ENCODE measurements at regions not wholly inside any gene's neighbourhood (a gene's known extent, or its start where the extent isn't known, plus 50 kb on each side); places are given as distances from the start of the nearest gene placed in this dataset.
A peak's percentile ranks its signal among the peaks of the same experiment; 100 is the strongest.

DNA sequence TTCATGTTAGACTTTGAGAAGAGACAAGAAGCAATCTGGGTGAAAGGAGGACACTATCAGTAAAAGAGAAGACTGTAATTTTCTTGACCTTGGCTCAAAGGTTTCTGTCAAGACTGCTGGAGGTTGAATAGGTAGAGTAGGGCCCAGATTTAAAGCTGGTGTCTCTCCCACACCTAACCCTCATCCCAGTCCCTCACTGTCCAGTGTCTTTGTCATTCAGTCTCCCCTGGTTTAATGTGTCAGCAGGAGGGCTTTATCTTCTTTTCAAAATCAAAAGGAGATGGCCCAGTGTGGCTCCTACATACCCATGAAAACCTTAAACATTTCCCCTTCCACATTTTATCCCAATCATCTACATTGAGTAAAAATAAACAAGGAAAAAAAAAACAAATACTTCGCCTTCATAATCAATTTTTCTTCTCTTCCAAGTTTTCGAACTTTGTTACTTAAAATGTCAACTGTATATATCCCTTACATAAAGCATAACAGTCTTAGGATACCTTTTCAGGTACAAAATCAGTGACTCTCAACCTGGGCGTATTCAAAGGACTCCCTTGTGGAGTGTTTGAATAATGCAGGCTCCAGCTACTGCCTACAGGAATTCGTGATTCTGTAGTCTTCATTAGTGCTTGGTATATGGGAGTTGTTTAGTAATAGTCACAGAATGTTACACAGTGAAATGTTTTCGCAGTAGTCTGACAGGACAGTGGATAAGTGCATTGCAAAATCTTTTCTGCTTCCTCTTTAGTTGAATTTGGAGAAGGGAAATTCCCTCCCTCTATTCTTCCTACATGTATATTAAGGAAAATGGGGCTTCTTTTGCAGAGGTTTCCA, 87.2 kb downstream of the FAT3 start (continued):
- TF ChIP-seq, protein P1, sequence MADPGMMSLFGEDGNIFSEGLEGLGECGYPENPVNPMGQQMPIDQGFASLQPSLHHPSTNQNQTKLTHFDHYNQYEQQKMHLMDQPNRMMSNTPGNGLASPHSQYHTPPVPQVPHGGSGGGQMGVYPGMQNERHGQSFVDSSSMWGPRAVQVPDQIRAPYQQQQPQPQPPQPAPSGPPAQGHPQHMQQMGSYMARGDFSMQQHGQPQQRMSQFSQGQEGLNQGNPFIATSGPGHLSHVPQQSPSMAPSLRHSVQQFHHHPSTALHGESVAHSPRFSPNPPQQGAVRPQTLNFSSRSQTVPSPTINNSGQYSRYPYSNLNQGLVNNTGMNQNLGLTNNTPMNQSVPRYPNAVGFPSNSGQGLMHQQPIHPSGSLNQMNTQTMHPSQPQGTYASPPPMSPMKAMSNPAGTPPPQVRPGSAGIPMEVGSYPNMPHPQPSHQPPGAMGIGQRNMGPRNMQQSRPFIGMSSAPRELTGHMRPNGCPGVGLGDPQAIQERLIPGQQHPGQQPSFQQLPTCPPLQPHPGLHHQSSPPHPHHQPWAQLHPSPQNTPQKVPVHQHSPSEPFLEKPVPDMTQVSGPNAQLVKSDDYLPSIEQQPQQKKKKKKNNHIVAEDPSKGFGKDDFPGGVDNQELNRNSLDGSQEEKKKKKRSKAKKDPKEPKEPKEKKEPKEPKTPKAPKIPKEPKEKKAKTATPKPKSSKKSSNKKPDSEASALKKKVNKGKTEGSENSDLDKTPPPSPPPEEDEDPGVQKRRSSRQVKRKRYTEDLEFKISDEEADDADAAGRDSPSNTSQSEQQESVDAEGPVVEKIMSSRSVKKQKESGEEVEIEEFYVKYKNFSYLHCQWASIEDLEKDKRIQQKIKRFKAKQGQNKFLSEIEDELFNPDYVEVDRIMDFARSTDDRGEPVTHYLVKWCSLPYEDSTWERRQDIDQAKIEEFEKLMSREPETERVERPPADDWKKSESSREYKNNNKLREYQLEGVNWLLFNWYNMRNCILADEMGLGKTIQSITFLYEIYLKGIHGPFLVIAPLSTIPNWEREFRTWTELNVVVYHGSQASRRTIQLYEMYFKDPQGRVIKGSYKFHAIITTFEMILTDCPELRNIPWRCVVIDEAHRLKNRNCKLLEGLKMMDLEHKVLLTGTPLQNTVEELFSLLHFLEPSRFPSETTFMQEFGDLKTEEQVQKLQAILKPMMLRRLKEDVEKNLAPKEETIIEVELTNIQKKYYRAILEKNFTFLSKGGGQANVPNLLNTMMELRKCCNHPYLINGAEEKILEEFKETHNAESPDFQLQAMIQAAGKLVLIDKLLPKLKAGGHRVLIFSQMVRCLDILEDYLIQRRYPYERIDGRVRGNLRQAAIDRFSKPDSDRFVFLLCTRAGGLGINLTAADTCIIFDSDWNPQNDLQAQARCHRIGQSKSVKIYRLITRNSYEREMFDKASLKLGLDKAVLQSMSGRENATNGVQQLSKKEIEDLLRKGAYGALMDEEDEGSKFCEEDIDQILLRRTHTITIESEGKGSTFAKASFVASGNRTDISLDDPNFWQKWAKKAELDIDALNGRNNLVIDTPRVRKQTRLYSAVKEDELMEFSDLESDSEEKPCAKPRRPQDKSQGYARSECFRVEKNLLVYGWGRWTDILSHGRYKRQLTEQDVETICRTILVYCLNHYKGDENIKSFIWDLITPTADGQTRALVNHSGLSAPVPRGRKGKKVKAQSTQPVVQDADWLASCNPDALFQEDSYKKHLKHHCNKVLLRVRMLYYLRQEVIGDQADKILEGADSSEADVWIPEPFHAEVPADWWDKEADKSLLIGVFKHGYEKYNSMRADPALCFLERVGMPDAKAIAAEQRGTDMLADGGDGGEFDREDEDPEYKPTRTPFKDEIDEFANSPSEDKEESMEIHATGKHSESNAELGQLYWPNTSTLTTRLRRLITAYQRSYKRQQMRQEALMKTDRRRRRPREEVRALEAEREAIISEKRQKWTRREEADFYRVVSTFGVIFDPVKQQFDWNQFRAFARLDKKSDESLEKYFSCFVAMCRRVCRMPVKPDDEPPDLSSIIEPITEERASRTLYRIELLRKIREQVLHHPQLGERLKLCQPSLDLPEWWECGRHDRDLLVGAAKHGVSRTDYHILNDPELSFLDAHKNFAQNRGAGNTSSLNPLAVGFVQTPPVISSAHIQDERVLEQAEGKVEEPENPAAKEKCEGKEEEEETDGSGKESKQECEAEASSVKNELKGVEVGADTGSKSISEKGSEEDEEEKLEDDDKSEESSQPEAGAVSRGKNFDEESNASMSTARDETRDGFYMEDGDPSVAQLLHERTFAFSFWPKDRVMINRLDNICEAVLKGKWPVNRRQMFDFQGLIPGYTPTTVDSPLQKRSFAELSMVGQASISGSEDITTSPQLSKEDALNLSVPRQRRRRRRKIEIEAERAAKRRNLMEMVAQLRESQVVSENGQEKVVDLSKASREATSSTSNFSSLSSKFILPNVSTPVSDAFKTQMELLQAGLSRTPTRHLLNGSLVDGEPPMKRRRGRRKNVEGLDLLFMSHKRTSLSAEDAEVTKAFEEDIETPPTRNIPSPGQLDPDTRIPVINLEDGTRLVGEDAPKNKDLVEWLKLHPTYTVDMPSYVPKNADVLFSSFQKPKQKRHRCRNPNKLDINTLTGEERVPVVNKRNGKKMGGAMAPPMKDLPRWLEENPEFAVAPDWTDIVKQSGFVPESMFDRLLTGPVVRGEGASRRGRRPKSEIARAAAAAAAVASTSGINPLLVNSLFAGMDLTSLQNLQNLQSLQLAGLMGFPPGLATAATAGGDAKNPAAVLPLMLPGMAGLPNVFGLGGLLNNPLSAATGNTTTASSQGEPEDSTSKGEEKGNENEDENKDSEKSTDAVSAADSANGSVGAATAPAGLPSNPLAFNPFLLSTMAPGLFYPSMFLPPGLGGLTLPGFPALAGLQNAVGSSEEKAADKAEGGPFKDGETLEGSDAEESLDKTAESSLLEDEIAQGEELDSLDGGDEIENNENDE (IDR thresholded peaks at IDR 0.05; ENCODE audit: insufficient replicate concordance, low read length), result peak; percentile 97
- TF ChIP-seq TEAD4 (IDR thresholded peaks at IDR 0.05; ENCODE audit: low read depth, low read length) (no peak), CBX8 (IDR thresholded peaks at IDR 0.05; ENCODE audit: borderline replicate concordance, low read depth, low read length) (no peak), SP1 (IDR thresholded peaks at IDR 0.05; ENCODE audit: low read depth, low read length) (no peak), JUN (IDR thresholded peaks at IDR 0.05; ENCODE audit: low read depth, low read length) (no peak), CEBPB (IDR thresholded peaks at IDR 0.05; ENCODE audit: low read depth, low read length) (no peak), CTBP2 (IDR thresholded peaks at IDR 0.05; ENCODE audit: borderline replicate concordance, insufficient read depth, insufficient read length, low read length) (no peak), GABPA (IDR thresholded peaks at IDR 0.05; ENCODE audit: borderline replicate concordance, insufficient read depth, low read length) (no peak), SP2 (IDR thresholded peaks at IDR 0.05; ENCODE audit: low read length) (no peak)
- TF ChIP-seq, protein P2, sequence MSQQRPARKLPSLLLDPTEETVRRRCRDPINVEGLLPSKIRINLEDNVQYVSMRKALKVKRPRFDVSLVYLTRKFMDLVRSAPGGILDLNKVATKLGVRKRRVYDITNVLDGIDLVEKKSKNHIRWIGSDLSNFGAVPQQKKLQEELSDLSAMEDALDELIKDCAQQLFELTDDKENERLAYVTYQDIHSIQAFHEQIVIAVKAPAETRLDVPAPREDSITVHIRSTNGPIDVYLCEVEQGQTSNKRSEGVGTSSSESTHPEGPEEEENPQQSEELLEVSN (IDR thresholded peaks at IDR 0.05), result no peak
